HG03575 (cell line): ENCODE measurements at regions not wholly inside any gene's neighbourhood (a gene's known extent, or its start where the extent isn't known, plus 50 kb on each side); places are given as distances from the start of the nearest gene placed in this dataset.
"Not testable (repeated sequence)": the region's sequence is repeated elsewhere in the genome, so short reads cannot be mapped to it uniquely, and the experiment has no call there.

Source experiments
- ATAC-seq: cut with Tn5 transposase; IDR thresholded peaks from one replicate; pipeline ENCODE4 v1.9.1; 2021; ENCODE audit not compliant: unreplicated experiment, insufficient number of reproducible peaks, low FRiP score; ENCODE audit errors: extremely low read depth

GRCh38 chr7:68399991-68400590 is 1198.2 kb upstream of the AUTS2 start:
- ATAC-seq: no peak

- ATAC-seq: no peak
Measured at GRCh38 chr7:68400783-68401182, 1197.5 kb upstream of the AUTS2 start.

- no peak for ATAC-seq
Measured at GRCh38 chr7:68401313-68401712, 1197.0 kb upstream of the AUTS2 start.

GRCh38 chr7:68406480-68406879 is 1191.8 kb upstream of the AUTS2 start:
- ATAC-seq: no peak

- ATAC-seq: no peak
Measured at GRCh38 chr7:68407460-68407859, 1190.8 kb upstream of the AUTS2 start.

- no peak for ATAC-seq
Measured at GRCh38 chr7:68408873-68409272, 1189.4 kb upstream of the AUTS2 start.

GRCh38 chr7:68409851-68410250 is 1188.4 kb upstream of the AUTS2 start:
- ATAC-seq: no peak

GRCh38 chr7:68410693-68411092 is 1187.6 kb upstream of the AUTS2 start:
- ATAC-seq: not testable (repeated sequence)

- ATAC-seq: no peak
Measured at GRCh38 chr7:68411742-68412141, 1186.5 kb upstream of the AUTS2 start.

- ATAC-seq: no peak
Measured at GRCh38 chr7:68414631-68415425, 1183.4 kb upstream of the AUTS2 start.

GRCh38 chr7:68417002-68417401 is 1181.3 kb upstream of the AUTS2 start:
- ATAC-seq: no peak

GRCh38 chr7:68417659-68418058 is 1180.6 kb upstream of the AUTS2 start:
- no peak for ATAC-seq

GRCh38 chr7:68420342-68421192 is 1177.7 kb upstream of the AUTS2 start:
- ATAC-seq: no peak

GRCh38 chr7:68421712-68422111 is 1176.6 kb upstream of the AUTS2 start:
- no peak for ATAC-seq

- ATAC-seq: no peak
Measured at GRCh38 chr7:68422281-68422680, 1176.0 kb upstream of the AUTS2 start.

GRCh38 chr7:68423356-68423755 is 1174.9 kb upstream of the AUTS2 start:
- no peak for ATAC-seq

- no peak for ATAC-seq
Measured at GRCh38 chr7:68424658-68425297, 1173.5 kb upstream of the AUTS2 start.

- ATAC-seq: no peak
Measured at GRCh38 chr7:68425377-68425776, 1172.9 kb upstream of the AUTS2 start.

GRCh38 chr7:68429411-68430117 is 1168.7 kb upstream of the AUTS2 start:
- ATAC-seq: no peak
